CD4-positive, alpha-beta T cell (primary cell): ENCODE measurements at regions not wholly inside any gene's neighbourhood (a gene's known extent, or its start where the extent isn't known, plus 50 kb on each side); places are given as distances from the start of the nearest gene placed in this dataset.

Source experiments
- ATAC-seq: fragments of 200-7000 bp; cut with Tn5 transposase; one replicate; pipeline ENCODE4 v1.10.0; 2022; ENCODE audit warnings: mild to moderate bottlenecking; ENCODE audit not compliant: poor library complexity
- CTCF ChIA-PET: fragments of 350-600 bp; sonication (Branson Sonifier 250); formaldehyde crosslinking; loops from one replicate; lab custom pipeline; 2021; ENCODE audit warnings: antibody characterized with exemption, inconsistent platforms; lab: Charles Lee
- POLR2A ChIA-PET: fragments of 350-600 bp; sonication (Branson Sonifier 250); formaldehyde crosslinking; loops from one replicate; lab custom pipeline; 2021; ENCODE audit warnings: antibody characterized with exemption, inconsistent platforms; lab: Charles Lee
- DNase-seq, 14 experiments: peaks; one replicate each; pipeline ENCODE4 v3.0.0-alpha.2; 2013 to 2020; ENCODE audit warnings: mixed read lengths in 2 of 14
- H3K27ac ChIP-seq, 2 donors: one replicate each; pipeline versions ENCODE4 v1.5.1 to v1.7.0; 2013; ENCODE audit warnings: low read length in 2 of 2, low read depth in 1 of 2, mild to moderate bottlenecking in 1 of 2
- H3K27me3 ChIP-seq, 2 experiments: 1 replicate in 1 of 2; 2 replicates in 1 of 2; pipeline versions ENCODE4 v1.6.1 to v1.7.0; 2013; ENCODE audit warnings: low read length in 2 of 2, control low read depth in 1 of 2, mild to moderate bottlenecking in 1 of 2, moderate library complexity in 1 of 2; ENCODE audit not compliant: insufficient read depth in 2 of 2, control insufficient read depth in 1 of 2
- H3K36me3 ChIP-seq: one replicate; pipeline ENCODE4 v1.6.1; 2013; ENCODE audit warnings: low read length, control low read depth; ENCODE audit not compliant: insufficient read depth
- H3K4me1 ChIP-seq: one replicate; pipeline ENCODE4 v1.6.1; 2013; ENCODE audit warnings: low read length, control low read depth; ENCODE audit not compliant: insufficient read depth
- H3K4me3 ChIP-seq: one replicate; pipeline ENCODE4 v1.5.1; 2013; ENCODE audit warnings: mild to moderate bottlenecking, low read length, moderate library complexity
- H3K9me3 ChIP-seq, 2 experiments: 1 replicate in 1 of 2; 2 replicates in 1 of 2; pipeline versions ENCODE4 v1.6.1 to v1.7.0; 2013; ENCODE audit warnings: low read length in 2 of 2, mild to moderate bottlenecking in 2 of 2, control low read depth in 1 of 2, moderate library complexity in 1 of 2; ENCODE audit not compliant: control insufficient read depth in 1 of 2, insufficient read depth in 1 of 2
- H3K27ac Mint-ChIP-seq: one replicate; pipeline ENCODE4 v1.8.0; 2020; ENCODE audit warnings: mixed read lengths
- H3K27me3 Mint-ChIP-seq: one replicate; pipeline ENCODE4 v1.8.0; 2021; ENCODE audit warnings: mixed read lengths
- H3K36me3 Mint-ChIP-seq: one replicate; pipeline ENCODE4 v1.8.0; 2021; ENCODE audit warnings: low read depth, mixed read lengths
- H3K4me1 Mint-ChIP-seq: one replicate; pipeline ENCODE4 v1.8.0; 2021; ENCODE audit warnings: low read depth, mixed read lengths
- H3K4me3 Mint-ChIP-seq: one replicate; pipeline ENCODE4 v1.8.0; 2020; ENCODE audit warnings: mild to moderate bottlenecking, mixed read lengths
- H3K9me3 Mint-ChIP-seq: one replicate; pipeline ENCODE4 v1.8.0; 2020; ENCODE audit warnings: mixed read lengths
- CTCF ChIP-seq: fragments of 200-600 bp; IDR thresholded peaks from one replicate; pipeline ENCODE4 v1.8.0; 2022; ENCODE audit warnings: antibody characterized with exemption, mild to moderate bottlenecking
- intact Hi-C, 2 experiments: fragments of 100-400 bp; cut with DNase I in 1 of 2; cut with micrococcal nuclease in 1 of 2; formaldehyde crosslinking; loops; one replicate each; pipeline versions ENCODE4 v1.15.1 to v1.9.0; 2023 to 2025; cut with DNase I, micrococcal nuclease

GRCh38 chr9:108101410-108101809 lies 611.8 kb upstream of the KLF4 start:
- POLR2A ChIA-PET, result no interaction called here
- Mint-ChIP-seq H3K27ac (no peak overlapping the region), H3K4me3 (no peak overlapping the region), H3K9me3 (peaks cover 4% of the 10 kb centered on the region), H3K4me1 (no peaks in the 10 kb centered on the region), H3K36me3 (no peaks in the 10 kb centered on the region), H3K27me3 (no peaks in the 10 kb centered on the region)
- Histone ChIP-seq H3K4me3 (no peak overlapping the region), H3K4me1 (no peaks in the 10 kb centered on the region), H3K9me3 (peaks cover 0 to 3% of the 10 kb centered on the region in 2 experiments), H3K36me3 (no peaks in the 10 kb centered on the region), H3K27me3 (no peaks in the 10 kb centered on the region), H3K27ac (no peak overlapping the region)
- DNase-seq (no peak), ATAC-seq (no peak)
- intact Hi-C loops, result no loop called here
- CTCF ChIA-PET, result no interaction called here
- TF ChIP-seq CTCF, result no peak

DNA sequence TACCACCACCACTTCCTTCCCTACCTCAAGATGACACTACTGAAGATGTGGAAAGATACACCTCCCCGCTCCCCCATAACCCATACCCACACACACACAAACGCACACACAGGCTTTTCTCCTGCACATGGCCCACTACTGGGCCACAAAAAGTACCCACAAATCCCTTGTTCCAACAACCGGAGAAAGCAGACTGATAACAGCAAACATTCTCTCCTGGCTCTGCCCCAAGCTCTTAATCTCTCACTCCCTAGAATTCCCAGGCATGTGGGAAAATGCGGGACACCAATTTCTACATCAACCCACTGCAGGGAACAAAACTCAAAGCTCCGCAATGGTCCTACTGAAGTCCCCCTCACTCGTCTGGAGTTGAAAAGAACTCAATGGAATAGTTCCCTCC lies 611.0 kb upstream of the KLF4 start:
- Mint-ChIP-seq H3K9me3 (peaks cover 4% of the 10 kb centered on the region), H3K27ac (no peak overlapping the region), H3K27me3 (no peaks in the 10 kb centered on the region), H3K36me3 (no peaks in the 10 kb centered on the region), H3K4me3 (no peak overlapping the region), H3K4me1 (no peaks in the 10 kb centered on the region)
- Histone ChIP-seq H3K9me3 (peaks cover 0 to 3% of the 10 kb centered on the region in 2 experiments), H3K4me1 (no peaks in the 10 kb centered on the region), H3K27ac (no peak overlapping the region), H3K27me3 (no peaks in the 10 kb centered on the region), H3K4me3 (no peak overlapping the region), H3K36me3 (no peaks in the 10 kb centered on the region)
- no peak for DNase-seq
- no peak for ATAC-seq
- POLR2A ChIA-PET, result no interaction called here
- CTCF ChIA-PET, result no interaction called here
- no peak for TF ChIP-seq CTCF
- intact Hi-C loops, result no loop called here

DNA sequence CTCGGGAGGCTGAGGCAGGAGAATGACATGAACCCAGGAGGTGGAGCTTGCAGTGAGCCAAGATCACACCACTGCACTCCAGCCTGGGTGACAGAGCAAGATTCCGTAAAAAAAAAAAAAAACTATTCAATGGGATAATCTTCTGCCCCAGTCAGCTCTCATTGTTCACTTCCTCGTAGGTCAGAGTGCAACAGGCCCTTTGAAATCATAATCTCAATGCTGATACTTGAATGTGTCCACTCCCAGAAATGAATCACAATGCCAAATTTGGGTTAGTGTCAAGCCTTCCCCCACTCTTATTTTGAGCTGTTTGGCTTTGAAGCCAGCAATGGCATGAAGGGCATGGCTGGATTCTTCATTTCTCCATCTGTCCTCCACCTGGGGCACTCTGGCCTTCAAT lies 610.3 kb upstream of the KLF4 start:
- Mint-ChIP-seq H3K27ac (no peak overlapping the region), H3K27me3 (no peaks in the 10 kb centered on the region), H3K36me3 (no peaks in the 10 kb centered on the region), H3K4me1 (no peaks in the 10 kb centered on the region), H3K4me3 (no peak overlapping the region), H3K9me3 (peaks cover 4% of the 10 kb centered on the region)
- Histone ChIP-seq H3K4me1 (no peaks in the 10 kb centered on the region), H3K27ac (no peak overlapping the region), H3K9me3 (peaks cover 0 to 3% of the 10 kb centered on the region in 2 experiments), H3K4me3 (no peak overlapping the region), H3K27me3 (no peaks in the 10 kb centered on the region), H3K36me3 (no peaks in the 10 kb centered on the region)
- POLR2A ChIA-PET, result no interaction called here
- ATAC-seq (no peak), DNase-seq (no peak)
- no peak for TF ChIP-seq CTCF
- CTCF ChIA-PET, result no interaction called here
- intact Hi-C loops, result no loop called here
